ENCODE measurements at regions not wholly inside any gene's neighbourhood (a gene's known extent, or its start where the extent isn't known, plus 50 kb on each side); places are given as distances from the start of the nearest gene placed in this dataset.

- peaks cover 5% of the 10 kb centered on the region for H3F3A ChIP-seq (ENCODE audit: low read length, unreplicated experiment)
- TF ChIP-seq EZH2phosphoT487 (IDR thresholded peaks at IDR 0.05; ENCODE audit: borderline replicate concordance, low read length) (no peak), EZH2 (IDR thresholded peaks at IDR 0.05; ENCODE audit: low read length, unreplicated experiment) (no peak), CTCF (conservative IDR thresholded peaks at IDR 0.05; ENCODE audit: low read depth, low read length) (no peak)
- ATAC-seq (no peak), DNase-seq (no peak)
- BruUV-seq (replicated peaks) = no TSS peak
- no peaks in the 10 kb centered on the region for H3K9me3 ChIP-seq (ENCODE audit: low read length)
- ChIA-PET CTCF (no interaction called here), POLR2A (ENCODE audit: unreplicated experiment) (no interaction called here)
- no peaks in the 10 kb centered on the region for H3K9me2 ChIP-seq (replicated peaks; ENCODE audit: low read length)
- no peak overlapping the region for H2AFZ ChIP-seq (ENCODE audit: low read length)
- H3K27ac ChIP-seq (ENCODE audit: low read length) = no peak overlapping the region
- H3K4me2 ChIP-seq (ENCODE audit: low read length) = no peak overlapping the region
- no peak overlapping the region for H3K9ac ChIP-seq (ENCODE audit: low read length)
- no peaks in the 10 kb centered on the region for H4K20me1 ChIP-seq (ENCODE audit: low read length)
- no peak overlapping the region for H3K4me3 ChIP-seq (ENCODE audit: low read length)
- intact Hi-C loops (cut with micrococcal nuclease) = no loop called here
- H3K27me3 ChIP-seq (ENCODE audit: low read length) = no peaks in the 10 kb centered on the region
- H3K79me2 ChIP-seq (ENCODE audit: low read length) = no peaks in the 10 kb centered on the region
- no peaks in the 10 kb centered on the region for H3K36me3 ChIP-seq (ENCODE audit: low read depth, low read length)
- peaks cover 16% of the 10 kb centered on the region for H3K4me1 ChIP-seq (ENCODE audit: insufficient read depth, low read length)
Observed at GRCh38 chr21:38751379-38752050, 54.2 kb upstream of the ETS2 start.

- no TSS peak for BruUV-seq (replicated peaks)
- POLR2A ChIA-PET (ENCODE audit: unreplicated experiment) = no interaction called here
Observed at GRCh38 chr21:38752051-38752505, 53.7 kb upstream of the ETS2 start.

More at GRCh38 chr21:38752051-38752505, 53.7 kb upstream of the ETS2 start:
- H3F3A ChIP-seq (ENCODE audit: low read length, unreplicated experiment) = peaks cover 5% of the 10 kb centered on the region
- DNase-seq (no peak), ATAC-seq (no peak)
- H3K36me3 ChIP-seq (ENCODE audit: low read depth, low read length) = no peaks in the 10 kb centered on the region
- H3K9ac ChIP-seq (ENCODE audit: low read length) = no peak overlapping the region
- H3K4me3 ChIP-seq (ENCODE audit: low read length) = no peak overlapping the region
- TF ChIP-seq CTCF (conservative IDR thresholded peaks at IDR 0.05; ENCODE audit: low read depth, low read length) = no peak
- peaks cover 22% of the 10 kb centered on the region for H3K4me1 ChIP-seq (ENCODE audit: insufficient read depth, low read length)
- intact Hi-C loops (cut with micrococcal nuclease) = no loop called here
- no peak overlapping the region for H3K27ac ChIP-seq (ENCODE audit: low read length)
- no peaks in the 10 kb centered on the region for H3K9me2 ChIP-seq (replicated peaks; ENCODE audit: low read length)
- H3K27me3 ChIP-seq (ENCODE audit: low read length) = no peaks in the 10 kb centered on the region
- H2AFZ ChIP-seq (ENCODE audit: low read length) = no peak overlapping the region
- H3K9me3 ChIP-seq (ENCODE audit: low read length) = no peaks in the 10 kb centered on the region
- no peak overlapping the region for H3K4me2 ChIP-seq (ENCODE audit: low read length)
- CTCF ChIA-PET = no interaction called here
- no peaks in the 10 kb centered on the region for H4K20me1 ChIP-seq (ENCODE audit: low read length)
- H3K79me2 ChIP-seq (ENCODE audit: low read length) = no peaks in the 10 kb centered on the region
